ENCODE measurements at regions not wholly inside any gene's neighbourhood (a gene's known extent, or its start where the extent isn't known, plus 50 kb on each side); places are given as distances from the start of the nearest gene placed in this dataset.
"Not testable (repeated sequence)": the region's sequence is repeated elsewhere in the genome, so short reads cannot be mapped to it uniquely, and the experiment has no call there.

- Mint-ChIP-seq H3K4me3 (no peak overlapping the region), H3K27me3 (peaks cover 1% of the 10 kb centered on the region), H3K36me3 (ENCODE audit: low read depth) (no peaks in the 10 kb centered on the region), H3K9me3 (no peaks in the 10 kb centered on the region), H3K4me1 (ENCODE audit: low read depth) (no peaks in the 10 kb centered on the region), H3K27ac (no peak overlapping the region)
- intact Hi-C loops (cut with micrococcal nuclease) = no loop called here
These were observed 119.8 kb upstream of the PCBD1 start for GRCh38 chr10:71008150-71008549.

DNA sequence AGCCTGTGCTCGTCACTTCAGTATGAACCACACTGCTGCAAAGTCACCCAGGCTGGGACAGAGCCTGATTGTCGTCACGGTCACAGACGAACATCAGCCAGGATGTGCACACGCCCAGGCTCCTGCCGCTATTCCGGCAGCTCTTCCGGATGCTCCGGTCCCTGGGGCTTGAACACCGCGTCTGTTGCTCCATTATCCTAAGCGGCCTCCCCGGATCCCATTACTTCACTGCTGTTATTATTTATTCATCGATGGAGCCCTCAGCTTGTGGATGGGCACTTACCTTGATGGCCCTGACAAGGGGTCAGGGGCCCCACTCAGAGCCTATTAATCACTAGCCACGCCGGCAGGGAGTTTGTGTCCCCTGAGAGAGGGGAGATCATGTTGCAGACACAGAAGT is 120.8 kb upstream of the PCBD1 start:
- Mint-ChIP-seq H3K4me1 (ENCODE audit: low read depth) (no peaks in the 10 kb centered on the region), H3K9me3 (no peaks in the 10 kb centered on the region), H3K4me3 (no peak overlapping the region), H3K27me3 (peaks cover 1% of the 10 kb centered on the region), H3K27ac (no peak overlapping the region), H3K36me3 (ENCODE audit: low read depth) (no peaks in the 10 kb centered on the region)
- intact Hi-C loops (cut with micrococcal nuclease) = no loop called here

DNA sequence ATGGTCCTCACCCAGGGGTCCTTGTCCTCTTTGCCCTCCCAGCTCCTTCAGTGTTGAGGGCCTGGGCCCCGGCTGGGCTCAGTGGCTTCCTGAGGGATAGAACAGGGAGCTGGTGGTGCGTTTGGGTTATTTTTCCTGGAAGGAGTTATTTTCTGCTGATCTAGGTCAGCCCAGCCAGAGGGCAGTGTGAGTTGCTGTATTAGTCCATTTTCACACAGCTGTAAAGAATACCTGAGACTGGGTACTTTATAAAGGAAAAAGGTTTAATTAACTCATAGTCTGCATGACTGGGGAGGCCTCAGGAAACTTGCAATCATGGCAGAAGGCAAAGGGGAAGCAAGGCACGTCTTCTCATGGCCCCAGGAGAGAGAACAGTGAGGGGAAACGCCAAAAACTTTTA is 122.4 kb upstream of the PCBD1 start:
- Mint-ChIP-seq H3K36me3 (ENCODE audit: low read depth) (no peaks in the 10 kb centered on the region), H3K9me3 (no peaks in the 10 kb centered on the region), H3K4me1 (ENCODE audit: low read depth) (peaks cover 5% of the 10 kb centered on the region), H3K4me3 (no peak overlapping the region), H3K27me3 (peaks cover 6% of the 10 kb centered on the region), H3K27ac (no peak overlapping the region)
- intact Hi-C loops (cut with micrococcal nuclease) = no loop called here

DNA sequence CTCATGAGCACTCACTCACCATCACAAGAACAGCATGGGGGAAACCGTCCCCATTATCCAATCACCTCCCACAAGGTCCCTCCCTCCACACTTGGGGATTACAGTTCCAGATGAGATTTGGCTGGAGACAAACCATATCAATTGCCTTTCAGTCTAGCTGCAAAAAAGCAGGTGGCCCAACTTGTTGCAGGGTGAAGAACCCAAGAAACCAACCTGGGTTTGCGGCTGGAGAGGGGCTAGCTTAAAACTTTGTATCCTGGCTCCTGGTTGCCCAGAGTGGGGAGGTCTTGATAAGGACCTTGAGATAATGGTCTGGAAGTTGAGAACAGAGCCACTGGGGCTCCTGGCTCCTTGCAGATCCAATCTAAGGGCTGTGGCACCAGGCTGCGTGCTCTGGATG is 122.8 kb upstream of the PCBD1 start:
- peaks cover 5% of the 10 kb centered on the region for H3K4me1 Mint-ChIP-seq (ENCODE audit: low read depth)
- no peak overlapping the region for H3K27ac Mint-ChIP-seq
- intact Hi-C loops (cut with micrococcal nuclease) = no loop called here
- H3K9me3 Mint-ChIP-seq = no peaks in the 10 kb centered on the region
- no peaks in the 10 kb centered on the region for H3K36me3 Mint-ChIP-seq (ENCODE audit: low read depth)
- peaks cover 6% of the 10 kb centered on the region for H3K27me3 Mint-ChIP-seq
- H3K4me3 Mint-ChIP-seq = no peak overlapping the region

DNA sequence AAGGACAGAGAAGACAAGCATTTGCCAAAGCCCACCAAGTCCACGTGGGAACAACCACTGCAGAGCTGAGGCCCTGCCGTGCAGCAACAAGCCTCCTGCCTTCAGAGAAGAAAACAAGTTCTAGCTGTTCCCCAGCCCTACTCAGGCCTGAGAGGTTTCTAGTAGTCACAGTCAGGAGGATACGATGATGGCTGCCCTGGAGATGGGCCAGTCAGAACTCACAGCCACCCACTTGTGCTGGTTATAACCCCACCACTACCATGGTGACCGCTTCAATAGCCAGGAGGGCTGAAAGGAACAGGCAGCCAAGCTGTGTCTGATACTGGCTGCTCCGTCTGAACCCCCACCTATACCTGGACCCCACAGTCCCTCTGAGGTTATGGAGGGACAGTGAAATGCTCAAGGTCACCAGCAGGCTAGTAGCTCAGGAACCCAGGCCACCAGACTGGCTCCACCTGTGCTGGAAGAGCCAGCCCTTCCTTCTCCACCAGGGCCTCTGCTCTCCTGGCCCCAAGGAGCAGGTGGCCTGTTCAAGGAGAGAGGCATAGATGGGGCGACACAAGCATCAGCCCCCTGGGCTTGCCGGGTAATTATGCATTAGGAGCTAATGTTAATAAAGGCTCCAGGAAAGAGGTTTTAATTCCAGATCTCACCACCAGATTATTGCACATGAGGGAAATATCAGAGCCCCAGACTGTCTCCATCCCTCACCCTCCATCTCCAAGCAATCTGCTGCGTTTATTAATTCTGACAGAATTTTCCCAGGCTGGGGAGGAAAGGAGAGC is 125.8 kb upstream of the PCBD1 start:
- peaks cover 5% of the 10 kb centered on the region for H3K4me1 Mint-ChIP-seq (ENCODE audit: low read depth)
- H3K27me3 Mint-ChIP-seq = peaks cover 6% of the 10 kb centered on the region
- H3K36me3 Mint-ChIP-seq (ENCODE audit: low read depth) = no peaks in the 10 kb centered on the region
- intact Hi-C loops (cut with micrococcal nuclease) = no loop called here
- H3K9me3 Mint-ChIP-seq = no peaks in the 10 kb centered on the region
- no peak overlapping the region for H3K27ac Mint-ChIP-seq
- H3K4me3 Mint-ChIP-seq = no peak overlapping the region

DNA sequence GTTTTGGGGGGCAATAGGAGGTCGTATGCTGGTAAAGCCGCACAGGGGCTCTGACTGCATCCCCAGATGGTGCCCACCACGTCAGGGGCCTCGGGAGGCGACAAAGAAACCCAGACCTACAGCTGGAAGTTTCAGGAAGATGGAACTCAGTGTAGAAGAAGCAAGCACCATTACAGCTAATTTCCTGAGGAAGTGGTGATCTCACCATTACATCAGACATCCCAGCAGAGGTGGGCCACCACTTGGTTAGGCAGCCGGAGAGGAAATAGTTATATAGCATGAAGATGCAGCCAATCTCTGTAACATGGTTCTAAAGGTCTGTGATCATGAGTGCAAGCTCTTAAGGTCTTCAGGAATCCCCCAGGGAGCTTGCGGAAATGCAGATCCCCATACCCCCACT is 127.3 kb upstream of the PCBD1 start:
- H3K36me3 Mint-ChIP-seq (ENCODE audit: low read depth) = no peaks in the 10 kb centered on the region
- peaks cover 5% of the 10 kb centered on the region for H3K4me1 Mint-ChIP-seq (ENCODE audit: low read depth)
- intact Hi-C loops (cut with micrococcal nuclease) = no loop called here
- H3K9me3 Mint-ChIP-seq = no peaks in the 10 kb centered on the region
- H3K27ac Mint-ChIP-seq = no peak overlapping the region
- H3K27me3 Mint-ChIP-seq = peaks cover 6% of the 10 kb centered on the region
- no peak overlapping the region for H3K4me3 Mint-ChIP-seq

GRCh38 chr10:71020061-71020460 is 131.7 kb upstream of the PCBD1 start:
- H3K27me3 Mint-ChIP-seq; H3K4me3 Mint-ChIP-seq; H3K9me3 Mint-ChIP-seq; H3K36me3 Mint-ChIP-seq (ENCODE audit: low read depth); H3K27ac Mint-ChIP-seq; H3K4me1 Mint-ChIP-seq (ENCODE audit: low read depth); intact Hi-C loops (cut with micrococcal nuclease): not testable (repeated sequence)

- intact Hi-C loops (cut with micrococcal nuclease) = no loop called here
- H3K27ac Mint-ChIP-seq = no peak overlapping the region
- H3K27me3 Mint-ChIP-seq = peaks cover 2% of the 10 kb centered on the region
- H3K9me3 Mint-ChIP-seq = no peaks in the 10 kb centered on the region
- no peaks in the 10 kb centered on the region for H3K36me3 Mint-ChIP-seq (ENCODE audit: low read depth)
- H3K4me3 Mint-ChIP-seq = no peak overlapping the region
- H3K4me1 Mint-ChIP-seq (ENCODE audit: low read depth) = no peaks in the 10 kb centered on the region
These were observed 133.0 kb upstream of the PCBD1 start for GRCh38 chr10:71021402-71021801.

- intact Hi-C loops (cut with micrococcal nuclease) = no loop called here
- Mint-ChIP-seq H3K36me3 (ENCODE audit: low read depth) (no peaks in the 10 kb centered on the region), H3K27me3 (peaks cover 2% of the 10 kb centered on the region), H3K9me3 (no peaks in the 10 kb centered on the region), H3K4me1 (ENCODE audit: low read depth) (no peaks in the 10 kb centered on the region), H3K27ac (no peak overlapping the region), H3K4me3 (no peak overlapping the region)
These were observed 135.4 kb upstream of the PCBD1 start for GRCh38 chr10:71023704-71024283.

DNA sequence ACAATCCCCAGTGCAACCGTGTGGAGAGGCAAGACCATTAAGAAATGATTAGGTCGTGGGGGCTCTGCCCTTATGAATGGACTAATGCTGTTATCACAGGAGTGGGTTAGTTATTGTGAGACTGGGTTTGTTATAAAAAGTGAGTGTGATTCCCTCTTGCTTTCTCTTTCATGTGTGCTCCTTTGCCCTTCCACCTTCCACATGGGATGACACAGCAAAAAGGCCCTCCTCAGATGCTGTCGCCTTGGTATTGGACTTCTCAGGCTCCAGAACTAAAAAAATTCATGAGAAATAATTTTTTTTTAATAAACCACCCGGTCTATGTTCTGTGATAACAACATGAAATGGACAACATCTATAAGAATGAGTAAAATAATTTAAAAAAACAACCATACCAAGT is 136.1 kb upstream of the PCBD1 start:
- intact Hi-C loops (cut with micrococcal nuclease) = no loop called here
- Mint-ChIP-seq H3K4me1 (ENCODE audit: low read depth) (no peaks in the 10 kb centered on the region), H3K4me3 (no peak overlapping the region), H3K36me3 (ENCODE audit: low read depth) (no peaks in the 10 kb centered on the region), H3K27me3 (peaks cover 2% of the 10 kb centered on the region), H3K9me3 (no peaks in the 10 kb centered on the region), H3K27ac (no peak overlapping the region)

DNA sequence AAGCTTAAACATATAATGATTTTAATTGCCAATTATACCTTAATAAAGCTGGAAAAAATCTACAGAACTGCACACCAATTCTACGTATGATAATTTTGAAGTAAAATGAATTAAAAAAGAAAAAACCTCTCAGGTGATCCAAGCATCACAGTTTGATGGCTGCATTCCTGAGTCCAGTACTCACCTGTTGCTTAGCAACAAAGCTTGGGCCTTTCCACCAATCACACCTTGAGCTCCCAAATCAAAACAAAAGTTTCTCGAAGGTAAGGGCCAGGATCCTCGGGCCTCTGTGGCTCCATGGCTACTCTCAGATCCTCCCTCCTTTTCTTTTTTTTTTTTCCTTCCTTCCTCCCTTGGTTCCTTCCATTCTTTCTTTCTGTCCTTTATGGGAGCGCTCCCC is 137.2 kb upstream of the PCBD1 start:
- Mint-ChIP-seq H3K27ac (no peak overlapping the region), H3K27me3 (peaks cover 2% of the 10 kb centered on the region), H3K36me3 (ENCODE audit: low read depth) (no peaks in the 10 kb centered on the region), H3K4me3 (no peak overlapping the region), H3K9me3 (no peaks in the 10 kb centered on the region), H3K4me1 (ENCODE audit: low read depth) (no peaks in the 10 kb centered on the region)
- intact Hi-C loops (cut with micrococcal nuclease) = no loop called here

- Mint-ChIP-seq H3K27ac (no peak overlapping the region), H3K4me3 (no peak overlapping the region), H3K36me3 (ENCODE audit: low read depth) (no peaks in the 10 kb centered on the region), H3K27me3 (peaks cover 5% of the 10 kb centered on the region), H3K9me3 (no peaks in the 10 kb centered on the region), H3K4me1 (ENCODE audit: low read depth) (no peaks in the 10 kb centered on the region)
- intact Hi-C loops (cut with micrococcal nuclease) = no loop called here
These were observed 139.7 kb upstream of the PCBD1 start for GRCh38 chr10:71028066-71028465.

DNA sequence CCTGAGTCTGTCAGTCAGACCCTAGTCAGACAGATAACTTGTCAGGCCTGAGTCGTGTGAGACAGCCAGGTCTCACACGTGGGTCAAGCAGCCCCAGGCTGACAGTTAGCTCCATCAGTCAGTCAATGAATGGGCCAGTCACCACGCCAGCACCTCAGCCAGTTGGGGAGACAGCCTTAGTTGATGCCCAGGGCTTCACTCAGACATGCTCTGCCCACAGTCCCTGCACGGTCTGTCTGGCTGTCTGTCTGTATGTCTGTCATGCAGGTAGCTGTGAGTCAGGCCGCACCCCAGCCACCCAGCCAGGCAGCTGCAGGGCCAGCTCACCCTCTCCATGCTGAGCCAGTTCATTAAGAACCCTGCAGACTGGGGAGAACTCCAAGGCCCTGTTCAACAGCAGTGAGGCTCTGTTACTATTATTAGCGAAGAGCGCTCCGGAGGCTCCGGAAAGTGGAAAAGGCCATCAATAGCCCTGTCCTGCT is 141.1 kb upstream of the PCBD1 start:
- H3K9me3 Mint-ChIP-seq = no peaks in the 10 kb centered on the region
- no peaks in the 10 kb centered on the region for H3K36me3 Mint-ChIP-seq (ENCODE audit: low read depth)
- peaks cover 3% of the 10 kb centered on the region for H3K27me3 Mint-ChIP-seq
- H3K4me1 Mint-ChIP-seq (ENCODE audit: low read depth) = no peaks in the 10 kb centered on the region
- no peak overlapping the region for H3K27ac Mint-ChIP-seq
- no peak overlapping the region for H3K4me3 Mint-ChIP-seq
- intact Hi-C loops (cut with micrococcal nuclease) = no loop called here

DNA sequence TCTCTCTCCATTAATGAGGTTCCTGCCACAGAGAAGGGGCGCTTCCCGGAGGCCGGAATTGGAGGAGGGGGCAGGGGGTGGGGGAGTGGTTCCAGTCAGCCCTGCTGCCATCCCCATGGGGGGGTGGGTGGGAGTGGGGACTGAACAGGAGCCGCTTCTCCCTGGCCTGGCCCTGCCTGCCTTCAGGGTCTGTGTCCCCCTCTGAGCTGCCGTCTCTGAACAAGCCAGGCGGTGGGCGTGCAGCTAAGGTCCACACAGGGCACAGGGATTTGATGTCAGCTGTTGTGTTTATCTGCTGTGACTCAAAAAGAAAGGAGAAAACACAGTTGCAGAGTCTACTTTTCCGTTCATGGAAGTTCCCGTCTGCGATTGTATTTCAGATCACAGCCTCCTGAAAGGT is 141.5 kb upstream of the PCBD1 start:
- Mint-ChIP-seq H3K36me3 (ENCODE audit: low read depth) (no peaks in the 10 kb centered on the region), H3K27me3 (peaks cover 3% of the 10 kb centered on the region), H3K27ac (no peak overlapping the region), H3K4me1 (ENCODE audit: low read depth) (no peaks in the 10 kb centered on the region), H3K9me3 (no peaks in the 10 kb centered on the region), H3K4me3 (no peak overlapping the region)
- intact Hi-C loops (cut with micrococcal nuclease) = no loop called here

DNA sequence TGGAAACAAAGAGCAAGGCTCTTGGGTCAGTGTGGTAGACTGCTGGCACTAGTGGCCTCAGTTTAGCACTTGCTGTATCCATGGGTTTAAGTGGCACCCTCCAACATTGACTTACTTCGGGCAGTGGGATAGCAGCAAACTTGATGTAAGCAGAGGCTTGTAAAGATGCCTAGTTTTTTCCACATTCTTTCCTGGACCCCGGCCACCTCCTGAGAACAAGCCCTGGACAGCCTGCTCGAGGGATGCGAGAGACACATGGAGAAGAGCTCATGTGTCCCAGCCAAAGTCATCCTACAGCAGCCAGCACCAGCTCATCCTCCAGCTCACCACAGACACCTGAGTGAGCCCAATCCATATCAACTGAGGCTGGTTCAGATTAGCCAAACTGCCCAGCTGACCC is 142.7 kb upstream of the PCBD1 start:
- Mint-ChIP-seq H3K9me3 (no peaks in the 10 kb centered on the region), H3K27me3 (peaks cover 3% of the 10 kb centered on the region), H3K27ac (no peak overlapping the region)

More for the DNA sequence above, 142.7 kb upstream of the PCBD1 start:
- H3K4me3 Mint-ChIP-seq = no peak overlapping the region
- intact Hi-C loops (cut with micrococcal nuclease) = no loop called here
- no peaks in the 10 kb centered on the region for H3K36me3 Mint-ChIP-seq (ENCODE audit: low read depth)
- H3K4me1 Mint-ChIP-seq (ENCODE audit: low read depth) = no peaks in the 10 kb centered on the region

Data from dendritic cell treated with granulocyte-macrophage colony-stimulating factor and Interleukin-4, amounts not matched to agents 40 ng/mL and 50 ng/mL, for 4 days (primary cell).